Heart left ventricle (tissue), 16 donors: ENCODE measurements at regions not wholly inside any gene's neighbourhood (a gene's known extent, or its start where the extent isn't known, plus 50 kb on each side); places are given as distances from the start of the nearest gene placed in this dataset.

Experiments
- ATAC-seq, 4 donors: fragments of 200-7000 bp; cut with Tn5 transposase; one replicate each; pipeline ENCODE4 v1.9.1; 2020 to 2022; ENCODE audit warnings: moderate library complexity in 4 of 4, mild to moderate bottlenecking in 3 of 4, moderate number of reproducible peaks in 1 of 4
- DNase-seq, 5 donors: peaks; one replicate each; pipeline ENCODE4 v3.0.0-alpha.2; 2020
- H3K27ac ChIP-seq, 12 donors: fragments of 200-600 bp; sonication (generic) in 4 of 12; one replicate each; pipeline versions ENCODE4 v1.5.0 to v1.8.0; 2016 to 2022; ENCODE audit warnings: mild to moderate bottlenecking in 2 of 12
- H3K27me3 ChIP-seq, 9 donors: fragments of 200-600 bp; sonication (generic) in 2 of 9; one replicate each; pipeline versions ENCODE4 v1.5.1 to v1.8.0; 2016 to 2022; ENCODE audit warnings: mild to moderate bottlenecking in 3 of 9
- H3K36me3 ChIP-seq, 9 donors: fragments of 200-600 bp; sonication (generic) in 2 of 9; one replicate each; pipeline versions ENCODE4 v1.5.0 to v1.8.0; 2018 to 2022; ENCODE audit warnings: mild to moderate bottlenecking in 2 of 9
- H3K4me1 ChIP-seq, 12 donors: fragments of 200-600 bp; sonication (generic) in 4 of 12; one replicate each; pipeline versions ENCODE4 v1.5.0 to v1.8.0; 2016 to 2022; ENCODE audit warnings: mild to moderate bottlenecking in 3 of 12
- H3K4me3 ChIP-seq, 12 donors: fragments of 200-600 bp; sonication (generic) in 4 of 12; one replicate each; pipeline versions ENCODE4 v1.5.0 to v1.8.0; 2017 to 2022; ENCODE audit warnings: mild to moderate bottlenecking in 9 of 12, moderate library complexity in 4 of 12
- H3K9me3 ChIP-seq, 12 donors: fragments of 200-600 bp; sonication (generic) in 4 of 12; one replicate each; pipeline versions ENCODE4 v1.5.0 to v1.8.0; 2016 to 2022; ENCODE audit warnings: mild to moderate bottlenecking in 1 of 12
- CTCF ChIP-seq, 12 donors: fragments of 200-600 bp; sonication (generic) in 4 of 12; IDR thresholded peaks; one replicate each; pipeline versions ENCODE4 v1.5.0 to v1.8.0; 2018 to 2022; ENCODE audit warnings: antibody characterized with exemption in 12 of 12, mild to moderate bottlenecking in 5 of 12
- POLR2A ChIP-seq, 2 donors: fragments of 450-650 bp; IDR thresholded peaks; one replicate each; pipeline ENCODE4 v1.6.1; 2017; ENCODE audit warnings: antibody characterized with exemption in 2 of 2, mild to moderate bottlenecking in 2 of 2, moderate library complexity in 2 of 2
- WGBS, 4 donors: extraction: QIAGEN DNeasy Blood & Tissue Kit in 2 of 4; methylation state at CpG; one replicate each; pipeline versions ENCODE4 v1.1.5 to v1.1.7; 2013 to 2018; 5-methylcytosine and 5-hydroxymethylcytosine counted together
- intact Hi-C, 10 donors: fragments of 100-400 bp; cut with DNase I; formaldehyde crosslinking; loops; one replicate each; pipeline versions ENCODE4 v1.11.1 to v1.14.2; 2022
- donor health status: ischemic (EF 13 %, LVEDD 7.1; RV severe dilation, severe dysfunction).
- donor health status: healthy with polysubstance abuse.
- donor health status: DM: no; HTN: yes; CAD: no.
- donor health status: DM: no; HTN: no; CAD: no.
- donor health status: ischemic (EF 25% LVEDD 6.9; RV normal size, moderate dysfunction).
- donor health status: ischemic (EF 25% LVEDD 5.7; RV mildly dilated, moderate dysfunction).
- donor health status: healthy.
- donor health status: DM: yes; HTN: yes; CAD: no.
- donor health status: ischemic (EF 35%, LVEDD 5.7; RV mildly dilated, moderate dysfunction).
- donor health status: nonischemic (EF 11% LVEDD 7.7; RV severe dilation, severe dysfunction).
- donor health status: DM: yes; HTN: yes; CAD: no.
- donor health status: PGD.
- donor health status: ischemic (EF 29% LVEDD 5.4; RV normal size, mild dysfunction).
- donor health status: nonischemic (EF 23%, LVEDD 6.1; RV moderate dilation, normal function).

- DNase-seq (no peak), ATAC-seq (no peak)
- WGBS, 4 donors: 75 to 88% (median 84%) methylated on average over 7 of the region's 7 CpGs
- TF ChIP-seq CTCF (IDR thresholded peaks at IDR 0.05) (no peak), POLR2A (IDR thresholded peaks at IDR 0.05) (no peak)
- Histone ChIP-seq H3K27ac (no peak overlapping the region), H3K36me3 (no peaks in the 10 kb centered on the region), H3K9me3 (no peaks in the 10 kb centered on the region), H3K27me3 (no peaks in the 10 kb centered on the region), H3K4me1 (no peaks in the 10 kb centered on the region), H3K4me3 (no peak overlapping the region)
- intact Hi-C loops: no loop called here
Observed at GRCh38 chr12:107144441-107144840, 51.1 kb upstream of the CRY1 start.

- DNase-seq: no peak
- ATAC-seq: no peak
- intact Hi-C loops: no loop called here
Observed at GRCh38 chr12:107144990-107145389, 51.6 kb upstream of the CRY1 start.

GRCh38 chr12:107145397-107145796, 52.0 kb upstream of the CRY1 start:
- TF ChIP-seq POLR2A (IDR thresholded peaks at IDR 0.05): no peak
- TF ChIP-seq CTCF (IDR thresholded peaks at IDR 0.05): no peak
- WGBS, 4 donors: 50 to 65% (median 59%) methylated on average over 6 of the region's 6 CpGs
- Histone ChIP-seq H3K4me1 (no peaks in the 10 kb centered on the region), H3K36me3 (no peaks in the 10 kb centered on the region), H3K4me3 (no peak overlapping the region), H3K9me3 (no peaks in the 10 kb centered on the region), H3K27me3 (no peaks in the 10 kb centered on the region), H3K27ac (no peak overlapping the region)
- ATAC-seq (no peak), DNase-seq (no peak)
- intact Hi-C loops: no loop called here

More at GRCh38 chr12:107144990-107145389, 51.6 kb upstream of the CRY1 start:
- Histone ChIP-seq H3K36me3 (no peaks in the 10 kb centered on the region), H3K4me3 (no peak overlapping the region), H3K9me3 (no peaks in the 10 kb centered on the region), H3K27me3 (no peaks in the 10 kb centered on the region), H3K4me1 (no peaks in the 10 kb centered on the region), H3K27ac (no peak overlapping the region)
- no peak for TF ChIP-seq CTCF (IDR thresholded peaks at IDR 0.05)
- WGBS, 4 donors: 50 to 55% (median 53%) methylated on average over 2 of the region's 2 CpGs

GRCh38 chr12:107148107-107148506, 54.8 kb upstream of the CRY1 start:
- 65 to 71% (median 67%) methylated on average over 2 of the region's 2 CpGs for WGBS, 4 donors
- ATAC-seq: no peak

More at GRCh38 chr12:107148107-107148506, 54.8 kb upstream of the CRY1 start:
- Histone ChIP-seq H3K36me3 (no peaks in the 10 kb centered on the region), H3K4me3 (no peak overlapping the region), H3K9me3 (peaks cover 0 to 4% (median 0%) of the 10 kb centered on the region in 12 donors), H3K27me3 (no peaks in the 10 kb centered on the region), H3K4me1 (no peaks in the 10 kb centered on the region), H3K27ac (no peak overlapping the region)
- no peak for DNase-seq
- TF ChIP-seq POLR2A (IDR thresholded peaks at IDR 0.05) (no peak), CTCF (IDR thresholded peaks at IDR 0.05) (no peak)
- intact Hi-C loops: no loop called here
